ENCODE measurements at regions not wholly inside any gene's neighbourhood (a gene's known extent, or its start where the extent isn't known, plus 50 kb on each side); places are given as distances from the start of the nearest gene placed in this dataset.

DNA sequence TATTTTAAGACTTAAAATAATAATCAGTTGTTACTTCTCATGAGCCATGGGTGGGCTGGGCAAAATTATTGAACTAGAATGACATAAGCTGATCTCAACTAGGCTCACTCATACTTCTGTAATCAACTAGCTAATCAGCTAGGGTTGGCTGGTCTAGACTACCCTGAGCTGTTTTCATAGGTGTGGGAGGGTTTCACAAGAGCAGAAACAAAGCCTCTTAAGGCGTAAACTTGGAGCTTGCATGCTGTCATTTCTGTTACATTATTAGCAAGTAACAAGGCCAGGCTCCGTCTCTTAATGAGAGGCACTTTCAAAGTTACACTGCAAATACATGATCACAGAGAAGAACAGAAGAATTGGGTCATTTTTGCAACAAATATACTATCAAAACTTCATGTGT is 57.2 kb upstream of the GHR start:
- no peak overlapping the region for H3K4me3 ChIP-seq (ENCODE audit: control insufficient read depth, low read depth, low read length)
- TF ChIP-seq, protein P1, sequence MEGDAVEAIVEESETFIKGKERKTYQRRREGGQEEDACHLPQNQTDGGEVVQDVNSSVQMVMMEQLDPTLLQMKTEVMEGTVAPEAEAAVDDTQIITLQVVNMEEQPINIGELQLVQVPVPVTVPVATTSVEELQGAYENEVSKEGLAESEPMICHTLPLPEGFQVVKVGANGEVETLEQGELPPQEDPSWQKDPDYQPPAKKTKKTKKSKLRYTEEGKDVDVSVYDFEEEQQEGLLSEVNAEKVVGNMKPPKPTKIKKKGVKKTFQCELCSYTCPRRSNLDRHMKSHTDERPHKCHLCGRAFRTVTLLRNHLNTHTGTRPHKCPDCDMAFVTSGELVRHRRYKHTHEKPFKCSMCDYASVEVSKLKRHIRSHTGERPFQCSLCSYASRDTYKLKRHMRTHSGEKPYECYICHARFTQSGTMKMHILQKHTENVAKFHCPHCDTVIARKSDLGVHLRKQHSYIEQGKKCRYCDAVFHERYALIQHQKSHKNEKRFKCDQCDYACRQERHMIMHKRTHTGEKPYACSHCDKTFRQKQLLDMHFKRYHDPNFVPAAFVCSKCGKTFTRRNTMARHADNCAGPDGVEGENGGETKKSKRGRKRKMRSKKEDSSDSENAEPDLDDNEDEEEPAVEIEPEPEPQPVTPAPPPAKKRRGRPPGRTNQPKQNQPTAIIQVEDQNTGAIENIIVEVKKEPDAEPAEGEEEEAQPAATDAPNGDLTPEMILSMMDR (IDR thresholded peaks at IDR 0.05; ENCODE audit: control insufficient read depth, insufficient read depth, low read depth, low read length, missing control alignments), result no peak
- no peak for DNase-seq (ENCODE audit: low read depth)

Data from AG09309 (cell line).